PC-3 (cell line): ENCODE measurements at regions not wholly inside any gene's neighbourhood (a gene's known extent, or its start where the extent isn't known, plus 50 kb on each side); places are given as distances from the start of the nearest gene placed in this dataset.

Experiments
- EZH2 ChIP-seq: fragments of 300-600 bp; sonication (generic); IDR thresholded peaks from one replicate; pipeline ENCODE4 v1.6.1; 2017; ENCODE audit warnings: antibody characterized with exemption, mild to moderate bottlenecking, low read length; ENCODE audit not compliant: unreplicated experiment
- EZH2phosphoT487 ChIP-seq: fragments of 300-600 bp; sonication (generic); IDR thresholded peaks from 2 replicates; pipeline ENCODE4 v1.6.1; 2018; ENCODE audit warnings: mild to moderate bottlenecking, antibody characterized with exemption, low read length, borderline replicate concordance
- TF ChIP-seq, protein P1 (sequence below): fragments of 300-600 bp; sonication (generic); conservative IDR thresholded peaks from 2 replicates; pipeline ENCODE4 v1.5.1; 2017; ENCODE audit warnings: antibody characterized with exemption, low read depth, mild to moderate bottlenecking, low read length

DNA sequence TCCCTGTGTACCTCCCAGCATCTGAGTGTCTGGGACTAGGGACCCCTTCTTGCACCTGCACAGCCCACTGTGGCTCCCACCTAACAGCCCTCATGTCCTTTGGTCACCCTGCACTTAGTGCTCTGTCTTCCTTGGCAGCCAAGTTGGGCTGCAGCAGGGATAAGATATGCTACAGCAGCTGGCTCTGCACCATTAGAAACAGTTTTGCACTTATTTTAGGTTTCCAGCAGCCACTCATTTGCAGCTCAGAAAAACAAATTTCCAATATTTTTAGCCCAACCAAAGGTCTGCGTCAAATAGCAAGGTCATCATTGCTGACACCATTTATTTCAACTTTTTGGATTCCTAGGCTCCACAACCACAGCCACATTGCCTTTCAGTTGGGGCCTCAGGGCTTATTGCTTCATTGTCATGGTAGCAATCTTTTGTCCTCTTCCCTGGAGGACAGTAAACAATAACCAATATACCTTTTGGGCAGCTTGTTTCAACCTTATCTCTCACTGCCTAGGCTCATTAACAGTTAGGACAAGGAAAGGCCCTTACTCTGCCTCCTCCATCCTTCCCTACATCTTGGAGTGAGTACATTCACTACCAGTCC lies 263.9 kb downstream of the COX7C start:
- TF ChIP-seq, protein P1, sequence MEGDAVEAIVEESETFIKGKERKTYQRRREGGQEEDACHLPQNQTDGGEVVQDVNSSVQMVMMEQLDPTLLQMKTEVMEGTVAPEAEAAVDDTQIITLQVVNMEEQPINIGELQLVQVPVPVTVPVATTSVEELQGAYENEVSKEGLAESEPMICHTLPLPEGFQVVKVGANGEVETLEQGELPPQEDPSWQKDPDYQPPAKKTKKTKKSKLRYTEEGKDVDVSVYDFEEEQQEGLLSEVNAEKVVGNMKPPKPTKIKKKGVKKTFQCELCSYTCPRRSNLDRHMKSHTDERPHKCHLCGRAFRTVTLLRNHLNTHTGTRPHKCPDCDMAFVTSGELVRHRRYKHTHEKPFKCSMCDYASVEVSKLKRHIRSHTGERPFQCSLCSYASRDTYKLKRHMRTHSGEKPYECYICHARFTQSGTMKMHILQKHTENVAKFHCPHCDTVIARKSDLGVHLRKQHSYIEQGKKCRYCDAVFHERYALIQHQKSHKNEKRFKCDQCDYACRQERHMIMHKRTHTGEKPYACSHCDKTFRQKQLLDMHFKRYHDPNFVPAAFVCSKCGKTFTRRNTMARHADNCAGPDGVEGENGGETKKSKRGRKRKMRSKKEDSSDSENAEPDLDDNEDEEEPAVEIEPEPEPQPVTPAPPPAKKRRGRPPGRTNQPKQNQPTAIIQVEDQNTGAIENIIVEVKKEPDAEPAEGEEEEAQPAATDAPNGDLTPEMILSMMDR = no peak
- TF ChIP-seq EZH2 (no peak), EZH2phosphoT487 (no peak)
